ENCODE measurements at regions not wholly inside any gene's neighbourhood (a gene's known extent, or its start where the extent isn't known, plus 50 kb on each side); places are given as distances from the start of the nearest gene placed in this dataset.

DNA sequence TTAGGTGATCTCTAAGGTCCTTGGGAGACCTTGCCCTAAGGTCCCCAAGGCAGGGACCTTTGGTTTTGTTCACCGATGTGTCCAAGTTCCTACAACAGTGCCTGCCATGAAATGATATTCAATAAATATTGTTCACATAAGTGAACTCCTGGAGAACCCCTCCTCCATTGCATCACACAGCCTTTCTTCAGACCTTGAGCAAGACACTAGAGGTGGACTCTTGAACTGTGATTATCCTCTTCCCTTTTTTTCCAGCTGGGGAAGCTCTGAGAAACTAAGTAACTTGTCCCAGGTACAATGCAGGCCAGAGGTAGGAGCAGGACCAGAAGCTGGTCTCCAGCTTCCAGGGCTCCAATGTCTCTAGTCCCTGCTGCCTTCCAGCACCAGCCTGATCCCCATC lies 76.6 kb upstream of the LMO1 start:
- TF ChIP-seq POLR2A (IDR thresholded peaks at IDR 0.05) (no peak), CTCF (IDR thresholded peaks at IDR 0.05) (no peak)

All from body of pancreas (tissue), 4 donors.